ENCODE measurements at regions not wholly inside any gene's neighbourhood (a gene's known extent, or its start where the extent isn't known, plus 50 kb on each side); places are given as distances from the start of the nearest gene placed in this dataset.
"Not testable (repeated sequence)": the region's sequence is repeated elsewhere in the genome, so short reads cannot be mapped to it uniquely, and the experiment has no call there.

DNA sequence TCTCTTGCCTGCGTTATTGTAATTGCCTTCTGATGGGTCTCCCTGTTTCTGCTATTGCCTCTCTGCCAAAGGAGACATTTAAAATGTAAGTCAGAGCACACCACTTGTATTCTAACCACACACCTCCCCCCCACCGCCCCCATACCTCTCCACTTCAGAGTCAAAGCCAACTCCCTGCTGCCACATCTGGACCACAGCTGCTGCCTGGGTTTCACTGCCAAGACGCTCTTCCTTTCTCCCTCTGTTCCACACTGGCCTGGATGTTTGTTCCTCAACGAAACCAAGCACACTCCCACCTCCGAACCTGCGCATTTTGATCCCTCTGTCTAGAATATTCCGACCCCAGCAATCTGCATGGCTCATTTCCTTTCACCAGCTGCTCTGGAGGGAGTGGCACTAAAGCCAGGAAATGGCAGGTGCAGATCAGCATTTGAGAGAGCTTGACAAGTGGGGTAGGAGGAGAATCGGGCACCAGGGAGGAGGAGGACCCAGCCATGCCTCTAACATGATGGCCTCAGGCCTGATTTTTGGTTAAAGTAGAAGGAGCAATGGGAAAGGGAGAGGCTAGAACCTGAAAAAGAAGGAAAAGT, 92.4 kb upstream of the HS3ST2 start:
- Histone ChIP-seq H3K4me3 (no peak overlapping the region), H3K27me3 (no peaks in the 10 kb centered on the region), H3K36me3 (ENCODE audit: low read depth, missing control alignments) (no peaks in the 10 kb centered on the region), H3K9me3 (no peaks in the 10 kb centered on the region), H3K27ac (no peak overlapping the region), H3K4me1 (no peaks in the 10 kb centered on the region)
- WGBS, 2 donors = 38 to 71% methylated on average over 8 of the region's 8 CpGs
- TF ChIP-seq, protein P1, sequence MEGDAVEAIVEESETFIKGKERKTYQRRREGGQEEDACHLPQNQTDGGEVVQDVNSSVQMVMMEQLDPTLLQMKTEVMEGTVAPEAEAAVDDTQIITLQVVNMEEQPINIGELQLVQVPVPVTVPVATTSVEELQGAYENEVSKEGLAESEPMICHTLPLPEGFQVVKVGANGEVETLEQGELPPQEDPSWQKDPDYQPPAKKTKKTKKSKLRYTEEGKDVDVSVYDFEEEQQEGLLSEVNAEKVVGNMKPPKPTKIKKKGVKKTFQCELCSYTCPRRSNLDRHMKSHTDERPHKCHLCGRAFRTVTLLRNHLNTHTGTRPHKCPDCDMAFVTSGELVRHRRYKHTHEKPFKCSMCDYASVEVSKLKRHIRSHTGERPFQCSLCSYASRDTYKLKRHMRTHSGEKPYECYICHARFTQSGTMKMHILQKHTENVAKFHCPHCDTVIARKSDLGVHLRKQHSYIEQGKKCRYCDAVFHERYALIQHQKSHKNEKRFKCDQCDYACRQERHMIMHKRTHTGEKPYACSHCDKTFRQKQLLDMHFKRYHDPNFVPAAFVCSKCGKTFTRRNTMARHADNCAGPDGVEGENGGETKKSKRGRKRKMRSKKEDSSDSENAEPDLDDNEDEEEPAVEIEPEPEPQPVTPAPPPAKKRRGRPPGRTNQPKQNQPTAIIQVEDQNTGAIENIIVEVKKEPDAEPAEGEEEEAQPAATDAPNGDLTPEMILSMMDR (IDR thresholded peaks at IDR 0.05) = no peak
- TF ChIP-seq POLR2A (IDR thresholded peaks at IDR 0.05) = no peak
- intact Hi-C loops (cut with DNase I; ENCODE audit: low total_unique reads) = no loop called here
- DNase-seq = no peak

DNA sequence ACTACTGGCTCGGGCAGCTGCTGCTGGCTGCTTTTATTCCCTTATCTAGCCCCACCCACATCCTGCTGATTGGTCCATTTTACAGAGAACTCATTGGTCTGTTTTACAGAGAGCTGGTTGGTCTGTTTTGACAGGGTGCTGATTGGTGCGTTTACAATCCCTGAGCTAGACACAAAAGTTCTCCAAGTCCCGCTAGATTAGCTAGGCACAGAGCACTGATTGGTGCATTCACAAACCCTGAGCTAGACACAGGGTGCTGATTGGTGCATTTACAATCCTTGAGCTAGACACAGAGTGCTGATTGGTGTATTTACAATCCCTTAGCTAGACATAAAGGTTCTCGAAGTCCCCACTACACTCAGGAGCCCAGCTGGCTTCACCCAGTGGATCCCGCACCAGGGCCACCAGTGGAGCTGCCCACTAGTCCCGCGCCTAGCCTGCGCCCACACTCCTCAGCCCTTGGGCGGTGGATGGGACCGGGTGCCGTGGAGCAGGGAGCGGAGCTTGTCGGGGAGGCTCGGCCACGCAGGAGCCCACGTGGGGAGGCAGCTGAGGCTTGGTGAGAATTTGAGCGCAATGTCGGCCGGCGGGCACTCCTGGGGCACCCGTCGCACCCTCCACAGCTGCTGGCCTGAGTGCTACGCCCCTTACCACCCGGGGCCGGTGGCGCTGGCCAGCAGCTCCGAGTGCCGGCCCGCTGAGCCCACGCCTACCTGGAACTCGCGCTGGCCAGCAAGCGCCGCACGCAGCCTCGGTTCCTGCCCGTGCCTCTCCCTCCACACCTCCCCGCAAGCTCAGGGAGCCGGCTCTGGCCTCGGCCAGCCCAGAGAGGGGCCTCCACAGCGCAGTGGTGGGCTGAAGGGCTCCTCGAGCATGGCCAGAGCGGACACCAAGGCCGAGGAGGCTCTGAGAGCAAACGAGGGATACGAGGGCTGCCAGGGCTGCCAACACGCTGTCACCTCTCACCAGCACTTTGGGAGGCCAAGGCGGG, 91.1 kb upstream of the HS3ST2 start:
- H3K4me1 ChIP-seq; H3K9me3 ChIP-seq; H3K36me3 ChIP-seq (ENCODE audit: low read depth, missing control alignments); intact Hi-C loops (cut with DNase I; ENCODE audit: low total_unique reads); H3K27me3 ChIP-seq; H3K27ac ChIP-seq: not testable (repeated sequence)
- H3K4me3 ChIP-seq = peak overlapping the region in 1 of 2 donors; percentile 29
- 52 to 78% methylated on average over 11 to 36 of the region's 48 CpGs for WGBS, 2 donors
- peak; percentile 50 for DNase-seq

DNA sequence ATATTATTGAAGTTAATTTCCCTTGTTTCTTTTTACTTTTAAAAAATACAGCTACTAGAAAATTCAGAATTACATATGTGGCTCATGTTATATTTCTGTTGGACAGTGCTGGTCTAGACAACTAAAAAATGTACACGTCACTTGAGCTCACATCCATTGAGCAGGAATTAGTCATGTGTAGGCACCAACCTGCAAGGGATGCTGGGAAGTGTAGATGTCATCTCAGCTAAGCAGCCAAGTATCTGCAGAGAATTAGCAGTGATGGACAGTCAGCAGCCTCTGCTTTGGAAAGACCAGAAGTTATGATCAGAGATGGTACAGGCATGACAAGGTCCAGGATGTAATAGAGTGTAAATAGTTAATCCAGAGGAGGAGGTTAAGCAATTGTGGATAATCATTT, 87.1 kb upstream of the HS3ST2 start:
- no peaks in the 10 kb centered on the region for H3K27me3 ChIP-seq
- no peaks in the 10 kb centered on the region for H3K36me3 ChIP-seq (ENCODE audit: low read depth, missing control alignments)
- H3K4me1 ChIP-seq = peaks cover 7% of the 10 kb centered on the region
- WGBS, 2 donors = 90 to 91% methylated on average over 1 of the region's 1 CpG
- no peaks in the 10 kb centered on the region for H3K9me3 ChIP-seq
- intact Hi-C loops (cut with DNase I; ENCODE audit: low total_unique reads) = no loop called here
- no peak overlapping the region for H3K4me3 ChIP-seq
- no peak for DNase-seq
- TF ChIP-seq, protein P1 (IDR thresholded peaks at IDR 0.05) = no peak
- TF ChIP-seq POLR2A (IDR thresholded peaks at IDR 0.05) = no peak
- H3K27ac ChIP-seq = no peak overlapping the region

DNA sequence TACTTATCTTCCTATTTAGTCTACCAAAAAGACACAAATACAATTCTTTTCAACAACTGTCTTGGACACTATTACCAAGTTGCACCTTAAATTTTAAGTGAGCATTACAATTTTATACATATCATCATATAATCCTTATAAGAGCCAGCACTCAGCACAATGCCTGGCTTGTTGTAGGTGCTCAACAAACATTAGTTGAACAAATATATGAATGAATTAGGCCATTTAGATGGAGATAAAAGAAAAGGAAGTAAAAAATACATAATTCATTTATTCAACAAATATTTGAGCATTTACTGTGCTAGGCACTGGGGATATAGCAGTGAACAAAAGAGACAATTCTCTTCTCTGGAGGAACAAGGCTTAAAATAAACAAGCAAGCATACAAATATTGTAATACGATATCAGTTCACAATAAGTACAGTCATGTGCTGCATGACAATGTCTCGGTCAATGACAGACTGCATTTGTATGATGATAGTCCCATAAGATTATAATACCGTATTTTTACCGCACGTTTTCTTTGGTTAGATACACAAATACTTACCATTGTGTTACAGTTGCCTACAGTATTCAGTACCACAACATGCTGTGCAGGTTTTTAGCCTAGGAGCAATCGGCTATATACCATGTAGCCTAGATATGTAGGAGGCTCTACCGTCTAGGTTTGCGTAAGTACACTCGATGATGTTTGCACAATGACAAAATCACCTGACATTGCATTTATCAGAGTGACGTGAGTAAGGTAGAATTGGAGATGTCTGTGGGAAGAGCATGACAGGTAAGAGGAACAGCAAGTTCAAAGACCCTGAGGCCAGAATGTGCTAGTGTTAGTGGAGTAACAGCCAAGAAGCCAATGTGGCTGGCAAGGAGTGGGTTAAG, 86.4 kb upstream of the HS3ST2 start:
- no peaks in the 10 kb centered on the region for H3K27me3 ChIP-seq
- TF ChIP-seq, protein P1 (IDR thresholded peaks at IDR 0.05) = no peak
- TF ChIP-seq POLR2A (IDR thresholded peaks at IDR 0.05) = no peak
- H3K27ac ChIP-seq = no peak overlapping the region
- WGBS, 2 donors = 81 to 83% methylated on average over 10 of the region's 10 CpGs
- no peaks in the 10 kb centered on the region for H3K9me3 ChIP-seq
- DNase-seq = no peak
- no peaks in the 10 kb centered on the region for H3K36me3 ChIP-seq (ENCODE audit: low read depth, missing control alignments)
- no peak overlapping the region for H3K4me3 ChIP-seq
- peaks cover 7% of the 10 kb centered on the region for H3K4me1 ChIP-seq
- intact Hi-C loops (cut with DNase I; ENCODE audit: low total_unique reads) = no loop called here

Data from testis (tissue), 2 donors.